SKM-1 treated with dmso at 0.1 percent for 144 hours (cell line): ENCODE measurements at regions not wholly inside any gene's neighbourhood (a gene's known extent, or its start where the extent isn't known, plus 50 kb on each side); places are given as distances from the start of the nearest gene placed in this dataset.
"Not testable (repeated sequence)": the region's sequence is repeated elsewhere in the genome, so short reads cannot be mapped to it uniquely, and the experiment has no call there.

Experiments used
- DNase-seq: peaks from one replicate; lab custom pipeline; 2025; ENCODE audit not compliant: unreplicated experiment; lab: John Stamatoyannopoulos, UW

DNA sequence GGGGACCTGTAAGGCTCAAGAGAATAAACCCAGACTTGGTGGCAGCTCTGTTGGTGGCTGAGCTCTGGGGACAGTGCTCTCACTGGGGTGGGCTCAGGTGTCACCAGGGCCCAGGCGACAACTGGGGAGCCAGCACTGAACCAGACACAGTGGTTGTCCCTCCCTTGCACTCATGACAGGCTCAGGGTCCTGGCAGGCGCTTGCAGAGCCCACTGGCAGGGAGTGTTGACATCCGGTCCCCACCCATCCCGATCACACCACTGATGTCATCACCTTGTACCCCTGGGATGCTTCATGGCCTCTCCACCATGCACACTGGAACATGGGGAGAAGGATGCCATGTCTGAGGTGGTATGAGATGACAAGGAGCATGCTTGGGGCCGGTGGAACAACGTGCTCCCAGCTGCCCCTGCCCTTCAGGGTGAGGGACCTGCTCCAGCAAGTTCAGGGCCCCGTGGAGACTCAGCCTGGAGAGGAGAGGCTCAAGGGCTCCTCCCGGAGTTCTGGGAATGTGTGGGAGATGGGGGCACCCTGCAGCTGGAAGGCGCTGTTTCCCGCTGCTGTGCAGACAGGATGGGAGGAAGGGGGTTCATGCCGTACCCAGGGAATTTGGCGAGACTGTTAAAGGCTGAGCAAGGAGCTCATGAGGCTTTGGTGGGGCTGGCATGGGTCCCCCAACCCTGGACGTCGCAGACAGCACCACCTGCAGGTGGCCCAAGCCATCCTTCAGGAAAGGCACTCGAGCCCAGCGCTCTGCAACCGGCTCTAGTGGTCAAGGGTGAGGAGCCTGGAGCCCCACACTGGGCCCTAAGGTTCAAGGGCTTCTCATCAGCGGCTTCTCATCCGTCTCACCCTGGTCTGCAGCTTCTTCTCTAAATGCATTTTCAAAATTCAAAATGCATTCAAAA is 141.1 kb upstream of the ZNF469 start:
- DNase-seq = not testable (repeated sequence)

DNA sequence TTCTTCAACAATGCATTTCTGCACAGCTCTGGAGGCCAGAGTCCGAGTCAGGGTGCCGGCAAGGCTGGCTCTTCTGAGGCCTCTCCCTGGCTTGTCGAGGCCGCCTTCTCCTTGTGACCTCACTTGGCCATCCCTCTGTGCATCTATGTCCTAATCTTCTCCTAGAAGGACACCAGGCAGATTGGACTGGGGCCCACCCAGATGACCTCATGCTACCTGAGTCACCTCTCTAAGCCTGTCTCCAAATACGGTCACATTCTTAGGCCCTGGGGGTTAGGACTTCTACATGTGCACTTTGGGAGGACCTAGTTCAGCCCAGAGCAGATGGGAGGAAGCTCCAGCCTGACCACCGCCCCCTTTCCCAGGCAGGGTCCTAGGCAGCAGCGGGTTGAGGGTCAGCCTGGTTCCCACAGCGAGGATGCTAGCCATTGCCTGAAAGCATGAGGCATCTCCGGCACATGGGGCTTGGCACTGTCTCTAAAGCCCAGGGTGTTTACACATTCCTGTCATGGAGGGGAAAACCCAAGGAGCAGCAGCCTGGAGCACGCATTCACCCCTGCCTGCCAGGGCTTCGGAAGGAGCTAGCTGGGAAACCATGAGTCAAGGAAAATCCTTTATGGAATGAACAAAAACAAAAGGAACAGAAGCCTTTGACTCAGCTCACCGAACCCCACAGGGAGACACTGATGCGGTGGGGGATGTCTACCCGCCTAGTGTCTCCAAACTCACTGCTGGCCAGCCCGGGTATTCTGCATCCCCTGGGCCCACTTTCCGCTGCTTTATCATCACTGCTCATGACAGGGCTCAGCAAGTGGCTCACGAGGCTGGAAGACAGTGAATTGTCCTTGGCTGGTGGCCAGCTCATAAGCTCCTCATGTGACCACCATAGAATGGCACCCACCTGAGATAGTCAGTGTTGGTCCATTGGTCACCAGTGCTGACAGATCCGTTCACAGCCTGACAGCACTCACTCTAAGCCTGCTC is 140.2 kb upstream of the ZNF469 start:
- not testable (repeated sequence) for DNase-seq

DNA sequence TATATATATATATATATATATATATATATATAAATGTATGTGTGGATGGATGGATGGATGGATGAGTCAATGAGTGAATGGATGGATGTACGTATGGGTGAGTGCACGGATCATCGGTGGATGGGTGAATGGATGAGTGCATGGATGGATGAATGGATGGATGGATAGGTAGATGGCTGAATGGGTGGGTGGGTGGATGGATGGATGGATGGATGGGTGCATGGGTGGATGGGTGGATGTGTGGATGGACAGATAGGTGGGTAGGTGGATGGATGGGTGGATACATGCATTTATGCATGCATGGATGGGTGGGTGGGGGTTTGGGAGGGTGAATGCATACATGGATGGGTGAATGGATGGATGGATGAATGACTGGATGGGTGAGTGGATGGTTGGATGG is 138.8 kb upstream of the ZNF469 start:
- DNase-seq = not testable (repeated sequence)

DNA sequence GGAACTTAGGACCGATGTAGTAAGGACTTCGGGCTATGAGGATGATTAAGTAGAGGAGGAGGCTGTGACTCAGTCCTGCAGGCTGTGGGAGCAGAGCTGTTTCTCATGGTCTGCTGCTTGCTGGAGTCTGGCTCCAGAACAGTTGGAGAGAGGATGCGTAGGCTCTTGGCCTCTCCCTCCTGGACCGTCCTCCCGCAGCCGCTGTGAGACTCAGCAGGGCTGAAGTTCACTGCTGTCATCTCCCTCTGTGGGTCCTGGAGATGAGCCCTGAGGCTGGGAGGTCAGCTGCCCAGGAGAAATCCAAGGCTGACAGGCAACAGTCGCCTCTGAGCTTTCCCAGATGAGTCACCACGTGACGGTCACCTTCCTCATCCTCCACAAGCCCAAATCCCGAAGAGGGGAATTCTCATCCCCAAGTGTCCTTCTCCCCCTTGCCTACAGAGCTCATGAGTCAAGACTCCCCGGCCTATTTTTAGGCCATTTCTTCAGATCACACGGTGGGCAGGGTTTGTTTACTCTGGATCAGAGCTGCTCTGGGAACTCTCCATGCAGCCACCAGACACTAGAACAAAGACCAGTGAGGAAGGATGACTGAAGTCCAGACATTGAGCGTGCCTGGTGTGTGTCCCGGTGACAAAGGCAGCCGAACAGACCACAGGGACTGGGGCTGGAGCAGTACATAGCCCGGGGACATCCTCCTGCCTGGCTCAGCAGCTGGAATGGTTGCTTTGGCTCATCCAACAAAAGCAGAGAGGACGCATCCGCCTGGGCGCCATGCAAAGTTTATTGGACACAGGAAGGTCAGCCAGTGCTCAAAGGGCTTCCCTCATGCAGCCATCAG is 137.3 kb upstream of the ZNF469 start:
- DNase-seq = not testable (repeated sequence)

DNA sequence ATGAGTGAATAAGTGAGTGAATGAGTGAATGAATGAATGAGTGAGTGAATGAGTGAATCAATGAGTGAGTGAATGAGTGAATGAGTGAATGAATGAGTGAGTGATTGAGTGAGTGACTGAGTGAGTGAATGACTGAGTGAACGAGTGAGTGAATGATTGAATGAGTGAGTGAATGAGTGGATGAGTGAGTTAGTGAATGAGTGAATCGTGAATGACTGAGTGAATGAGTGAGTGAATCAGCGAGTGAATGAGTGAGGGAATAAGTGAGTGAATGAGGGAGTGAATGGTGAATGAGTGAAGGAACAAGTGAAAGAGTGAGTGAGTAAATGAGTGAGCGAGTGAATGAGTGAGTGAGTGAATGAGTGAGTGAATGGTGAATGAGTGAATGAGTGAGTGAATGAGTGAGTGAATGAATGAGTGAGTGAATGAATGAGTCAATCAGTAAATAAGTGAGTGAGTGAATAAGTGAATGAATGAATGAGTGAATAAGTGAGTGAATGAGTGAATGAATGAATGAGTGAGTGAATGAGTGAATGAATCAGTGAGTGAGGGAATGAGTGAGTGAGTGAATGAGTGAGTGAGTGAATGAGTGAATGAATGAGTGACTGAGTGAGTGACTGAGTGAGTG is 135.7 kb upstream of the ZNF469 start:
- DNase-seq = not testable (repeated sequence)

DNA sequence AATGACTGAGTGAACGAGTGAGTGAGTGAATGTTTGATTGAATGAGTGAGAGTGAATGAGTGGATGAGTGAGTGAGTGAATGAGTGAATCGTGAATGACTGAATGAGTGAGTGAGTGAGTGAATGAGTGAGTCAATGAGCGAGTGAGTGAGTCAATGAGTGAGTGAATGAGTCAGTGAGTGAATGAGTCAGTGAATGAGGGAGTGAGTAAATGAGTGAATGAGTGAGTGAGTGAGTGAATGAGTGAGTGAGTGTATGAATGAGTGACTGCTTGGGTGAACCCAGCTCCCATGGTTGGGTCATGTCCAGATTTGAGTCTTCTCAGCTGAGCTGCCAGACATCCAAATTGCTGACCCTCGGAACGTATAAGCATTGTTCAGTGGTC is 135.2 kb upstream of the ZNF469 start:
- not testable (repeated sequence) for DNase-seq

DNA sequence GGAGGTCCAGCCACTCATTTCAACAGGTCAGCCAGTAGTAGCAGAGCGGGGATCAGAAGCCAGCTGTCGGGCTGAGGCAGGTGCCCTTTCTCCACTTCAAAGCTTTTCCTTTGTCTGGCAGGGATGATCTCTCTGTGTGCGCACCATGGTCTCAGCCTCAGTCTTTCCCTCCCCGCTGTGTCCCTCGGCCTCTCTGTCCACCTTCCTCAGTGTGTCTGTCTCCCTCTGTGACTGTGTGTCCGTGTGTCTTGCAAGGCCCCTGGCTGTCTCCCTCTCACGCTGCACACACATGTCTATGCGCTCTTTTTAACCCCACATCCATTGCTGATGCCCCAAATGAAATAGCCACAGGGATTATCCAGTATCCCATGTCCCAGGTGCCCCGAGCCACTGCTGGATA is 134.0 kb upstream of the ZNF469 start:
- DNase-seq = not testable (repeated sequence)

DNA sequence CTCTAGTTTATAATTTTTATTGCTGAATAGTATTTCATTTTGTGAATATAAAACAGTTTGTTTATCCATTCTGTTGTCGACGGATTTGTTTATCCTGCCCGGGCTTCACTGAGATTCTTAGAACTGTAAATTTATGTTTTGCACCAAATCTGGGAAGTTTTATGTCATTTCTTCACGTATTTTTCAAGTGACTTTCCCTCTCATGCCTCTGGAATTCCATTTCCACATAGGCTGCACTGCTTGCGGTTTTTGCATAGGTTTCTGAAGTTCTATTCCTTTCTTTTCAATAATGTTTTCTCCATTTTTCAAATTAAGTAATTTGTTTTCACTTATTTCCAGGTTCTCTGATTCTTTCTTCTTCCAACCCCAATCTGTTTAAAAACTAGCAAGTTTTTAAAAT is 132.4 kb upstream of the ZNF469 start:
- DNase-seq = not testable (repeated sequence)

DNA sequence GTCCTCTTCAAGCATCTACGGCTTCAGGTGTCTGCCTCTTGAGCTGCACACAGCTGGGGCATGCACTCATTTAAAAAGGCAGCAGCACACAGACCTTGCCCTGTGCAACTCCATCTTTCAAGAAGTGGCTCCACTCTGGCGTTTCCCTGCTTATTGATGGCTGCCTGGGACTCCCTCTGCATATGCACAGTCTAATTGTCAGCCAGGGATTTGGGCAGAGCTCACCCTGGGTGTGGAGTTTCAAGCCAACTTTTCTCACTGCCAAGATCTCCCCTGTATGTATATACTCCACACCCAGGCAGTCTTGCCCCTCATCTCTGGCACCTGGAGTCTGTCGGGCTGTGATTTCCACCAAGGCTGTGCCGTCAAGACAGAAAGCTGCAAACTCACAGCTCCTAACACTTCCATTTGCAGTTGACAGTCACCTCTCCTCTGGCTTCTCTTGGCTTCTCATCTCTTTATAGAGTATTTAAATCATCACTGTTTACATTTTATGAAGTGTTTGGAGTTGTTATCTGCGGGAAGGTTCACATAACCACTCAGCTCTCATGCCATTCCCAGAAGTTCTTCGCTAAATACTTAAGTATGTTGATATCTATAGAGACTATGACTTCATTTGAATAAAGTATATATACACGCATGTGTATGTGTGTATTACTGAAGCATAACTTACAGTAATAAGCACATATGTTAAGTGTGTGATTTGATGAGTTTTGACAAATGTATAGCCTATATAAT is 130.5 kb upstream of the ZNF469 start:
- DNase-seq = not testable (repeated sequence)

DNA sequence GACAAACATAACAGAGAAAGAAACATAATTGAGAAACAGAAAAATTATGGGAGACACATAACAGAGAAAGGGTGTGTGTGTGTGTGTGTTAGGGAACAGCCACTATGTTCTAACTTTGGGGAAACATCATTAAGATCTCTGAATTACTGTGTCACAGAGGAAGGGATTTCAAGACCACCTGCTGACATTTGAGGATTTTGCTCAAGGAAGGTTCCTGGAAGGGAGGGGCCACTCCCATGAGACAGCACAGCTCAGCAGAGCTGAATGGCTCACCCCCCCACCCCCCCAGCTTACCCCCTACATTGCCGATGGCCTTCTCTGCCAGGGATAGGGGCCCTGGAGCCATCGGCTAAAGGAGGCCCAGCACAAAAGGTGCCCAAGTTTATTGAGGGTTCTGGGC is 124.6 kb upstream of the ZNF469 start:
- DNase-seq = not testable (repeated sequence)

DNA sequence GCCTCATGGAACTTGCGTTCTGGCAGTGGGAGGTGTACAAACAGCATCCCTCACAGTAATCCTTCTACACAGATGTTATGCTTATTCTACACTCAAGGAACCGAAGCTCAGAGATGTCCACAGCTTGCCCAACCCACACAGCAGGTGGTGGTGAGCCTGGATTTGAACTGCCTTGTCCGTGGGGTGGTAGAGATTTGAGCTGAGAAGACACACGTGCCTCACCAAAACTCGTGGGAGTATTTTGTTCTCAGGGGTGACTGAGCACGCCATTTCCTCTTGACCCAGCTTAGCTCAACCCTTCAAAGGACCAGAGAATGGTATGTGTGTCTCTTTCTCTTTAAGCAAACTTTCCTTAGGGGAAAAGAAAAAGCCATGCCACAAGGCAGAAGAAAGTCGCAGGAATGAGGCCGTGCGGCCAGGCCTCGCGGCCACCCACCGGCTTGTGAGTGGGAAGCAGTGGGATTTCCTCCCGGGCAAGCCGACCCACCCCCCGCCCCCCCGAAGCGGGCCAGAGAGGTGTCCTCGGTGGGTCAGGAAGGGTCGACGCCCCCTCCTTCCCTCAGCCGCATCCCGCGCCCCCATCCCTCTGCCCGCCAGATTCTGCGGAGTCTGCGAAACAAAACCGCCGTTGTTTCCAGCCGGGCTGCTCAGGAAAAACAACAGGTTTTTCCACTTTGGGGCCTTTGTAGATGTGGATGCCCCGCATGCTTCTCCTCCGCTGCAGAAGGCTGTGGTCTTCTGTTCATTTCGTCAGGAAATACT is 123.8 kb upstream of the ZNF469 start:
- not testable (repeated sequence) for DNase-seq

DNA sequence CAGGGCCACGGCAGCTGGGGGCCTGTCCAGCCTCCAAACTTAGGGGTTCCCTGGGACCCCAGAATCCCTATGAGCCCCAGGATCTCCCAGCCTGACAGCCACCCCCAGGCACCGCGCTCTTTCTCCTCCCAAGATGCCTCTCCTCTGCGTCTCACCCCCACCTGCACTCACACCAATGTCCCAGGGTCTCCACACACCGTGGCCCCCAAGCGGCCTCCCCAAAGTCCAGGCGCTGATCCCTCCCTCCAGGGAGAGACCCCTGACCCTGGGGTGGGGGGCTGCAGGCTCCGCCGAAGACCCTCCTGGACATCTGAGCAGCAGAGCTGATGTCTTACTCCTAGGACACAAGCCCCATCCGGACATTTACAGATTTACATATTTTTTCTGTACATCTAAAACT is 123.2 kb upstream of the ZNF469 start:
- not testable (repeated sequence) for DNase-seq

DNA sequence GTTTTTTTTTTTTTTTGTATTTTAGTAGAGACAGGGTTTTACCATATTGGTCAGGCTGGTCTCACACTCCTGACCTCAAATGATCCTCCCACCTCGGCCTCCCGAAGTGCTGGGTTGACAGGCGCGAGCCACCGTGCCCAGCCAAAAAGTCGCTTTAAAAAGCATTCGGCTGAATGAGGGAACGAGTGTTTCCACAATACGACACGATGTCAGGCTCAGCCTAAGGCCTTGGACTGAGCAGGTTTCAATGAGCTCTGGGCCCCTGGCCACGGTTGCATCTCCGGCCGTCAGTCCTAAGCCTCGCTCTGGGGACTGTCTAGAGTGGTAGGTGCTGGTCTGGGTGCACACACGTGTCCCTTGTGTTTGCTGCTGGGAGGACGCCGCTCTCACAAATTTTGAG is 122.6 kb upstream of the ZNF469 start:
- not testable (repeated sequence) for DNase-seq

DNA sequence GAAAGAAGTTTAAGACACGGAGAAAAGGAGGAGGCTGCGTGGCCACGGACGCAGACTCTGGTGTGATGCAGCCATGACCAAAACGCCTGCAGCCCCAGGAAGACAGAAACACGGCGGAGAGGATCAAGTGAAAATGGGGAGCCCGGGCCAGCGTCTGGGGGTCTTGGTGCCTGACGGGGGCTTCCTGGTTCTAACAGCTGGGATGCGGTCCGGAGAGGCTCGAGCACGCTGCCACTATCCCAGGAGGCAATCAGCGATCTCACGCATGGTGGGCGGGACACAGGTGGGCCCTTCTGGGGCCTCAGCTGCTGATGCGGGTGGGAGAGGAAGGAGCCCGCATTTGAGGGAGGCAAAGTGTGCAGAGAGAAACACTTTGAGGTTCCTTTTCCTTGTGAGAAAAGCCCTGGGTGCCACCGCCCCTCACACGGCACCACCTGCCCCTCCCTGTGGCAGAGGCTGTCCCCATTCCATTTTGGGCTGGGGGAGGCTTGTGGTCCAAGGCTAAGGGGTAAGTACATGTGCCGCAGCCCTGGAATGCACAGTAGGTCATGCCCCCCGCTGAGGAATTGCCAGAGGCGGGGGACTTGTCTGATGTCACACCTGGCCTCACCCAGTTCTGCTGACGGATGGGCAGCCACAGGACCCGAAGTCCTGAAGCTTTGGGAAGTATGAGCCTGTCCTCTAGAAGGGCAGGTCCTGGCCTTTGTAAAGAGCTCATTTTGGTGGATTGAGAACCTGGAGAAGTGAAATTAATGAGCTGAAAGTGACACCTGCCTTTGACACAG is 121.7 kb upstream of the ZNF469 start:
- not testable (repeated sequence) for DNase-seq

DNA sequence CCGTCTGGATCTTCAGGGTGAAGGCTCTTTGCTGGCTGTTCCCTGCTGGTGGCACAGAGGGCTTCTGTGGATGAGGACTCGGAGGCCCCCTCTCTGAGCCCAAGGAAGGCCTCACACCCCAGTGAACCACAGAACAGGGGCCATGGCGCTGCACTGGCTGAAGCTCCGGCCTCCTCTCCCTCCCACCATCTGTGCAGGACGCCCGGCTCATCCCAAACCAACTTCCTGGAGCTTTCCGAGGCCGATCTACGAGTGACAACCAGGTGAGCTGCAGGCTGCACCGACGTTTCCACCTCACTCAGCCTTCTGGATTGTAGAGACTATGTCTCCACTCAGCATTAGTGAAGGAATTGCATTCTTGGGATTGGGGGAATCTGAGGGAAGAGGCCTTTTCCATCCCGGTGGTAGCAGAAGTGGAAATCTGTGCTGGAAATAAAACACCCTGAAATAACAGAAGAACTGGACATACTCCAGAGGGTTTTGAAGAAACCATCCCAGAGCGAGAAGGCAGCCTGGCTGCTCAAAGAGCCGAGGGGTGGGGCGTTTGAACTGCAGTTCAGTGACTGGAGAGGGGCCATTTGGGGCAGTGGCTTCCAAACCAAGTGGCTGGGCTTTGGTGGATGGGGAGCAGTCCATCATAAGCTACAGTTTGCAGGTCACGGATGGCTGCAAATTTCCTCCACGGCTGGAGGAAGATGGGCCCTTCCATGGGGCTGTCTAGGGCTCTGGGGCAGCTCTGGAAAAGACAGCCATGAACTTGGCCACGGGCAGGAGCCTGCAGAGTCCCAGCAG is 120.7 kb upstream of the ZNF469 start:
- DNase-seq = not testable (repeated sequence)

DNA sequence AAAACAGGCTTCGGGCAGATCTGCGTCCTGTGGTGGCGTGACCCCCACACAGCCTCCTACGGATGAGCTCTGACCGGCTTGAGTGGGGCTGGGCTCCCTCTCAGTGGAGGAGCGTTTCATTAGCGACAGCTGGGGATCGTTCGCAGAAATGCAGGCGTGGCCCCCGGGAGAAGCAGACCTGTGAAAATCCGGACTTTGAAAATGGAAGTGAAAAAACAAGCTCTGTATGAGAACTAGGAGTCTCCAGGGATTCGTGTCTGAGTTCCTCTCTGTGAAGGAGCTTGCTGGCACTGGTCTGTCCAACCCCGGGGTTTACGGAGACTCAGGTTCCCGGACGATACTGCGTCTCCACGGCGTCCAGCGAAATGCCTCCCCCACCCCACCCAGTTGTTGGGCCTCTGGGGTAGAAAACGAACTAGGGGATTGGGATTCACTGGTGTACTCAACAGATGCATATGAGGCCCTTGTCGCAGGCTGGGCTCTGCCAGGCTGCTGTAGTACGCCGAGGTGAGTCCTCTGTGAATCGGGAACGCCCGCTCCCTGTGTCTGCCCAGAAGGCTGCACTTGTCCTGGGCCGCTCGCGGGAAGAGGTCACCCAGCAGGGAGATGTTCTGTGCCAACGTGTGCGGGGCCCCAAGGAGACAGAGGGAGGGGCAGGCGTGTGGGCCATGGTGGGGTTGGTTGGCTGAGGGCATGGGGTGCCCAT is 119.7 kb upstream of the ZNF469 start:
- not testable (repeated sequence) for DNase-seq
